Loucy (cell line): ENCODE measurements at regions not wholly inside any gene's neighbourhood (a gene's known extent, or its start where the extent isn't known, plus 50 kb on each side); places are given as distances from the start of the nearest gene placed in this dataset.

Experiments used
- H2AFZ ChIP-seq: fragments of 200-600 bp; sonication (generic); 2 replicates; pipeline ENCODE4 v1.6.0; 2016; ENCODE audit warnings: antibody characterized with exemption, mild to moderate bottlenecking, low read length, moderate library complexity
- H3F3A ChIP-seq: fragments of 200-600 bp; 2 replicates; pipeline ENCODE4 v1.6.0; 2016; ENCODE audit warnings: antibody characterized with exemption, low read depth, mild to moderate bottlenecking
- H3K27me3 ChIP-seq: fragments of 200-600 bp; sonication (generic); 2 replicates; pipeline ENCODE4 v1.6.1; 2014; ENCODE audit warnings: low read length, mild to moderate bottlenecking; ENCODE audit not compliant: insufficient read depth, poor library complexity, severe bottlenecking
- H3K36me3 ChIP-seq: fragments of 200-600 bp; sonication (generic); 2 replicates; pipeline ENCODE4 v1.6.1; 2016; ENCODE audit warnings: low read length; ENCODE audit not compliant: insufficient read depth
- H3K4me1 ChIP-seq: fragments of 200-600 bp; sonication (generic); 2 replicates; pipeline ENCODE4 v1.5.1; 2014; ENCODE audit warnings: low read length, mild to moderate bottlenecking; ENCODE audit not compliant: insufficient read depth, poor library complexity, severe bottlenecking
- H3K4me2 ChIP-seq: fragments of 200-600 bp; sonication (generic); 2 replicates; pipeline ENCODE4 v1.6.0; 2014; ENCODE audit warnings: antibody characterized with exemption, low read length, low read depth, mild to moderate bottlenecking; ENCODE audit not compliant: poor library complexity, severe bottlenecking
- H3K4me3 ChIP-seq: fragments of 200-600 bp; sonication (generic); 2 replicates; pipeline ENCODE4 v1.5.1; 2014; ENCODE audit warnings: low read length, mild to moderate bottlenecking, mixed read lengths; ENCODE audit not compliant: poor library complexity, severe bottlenecking
- H3K79me2 ChIP-seq: fragments of 200-600 bp; sonication (generic); 2 replicates; pipeline ENCODE4 v1.6.1; 2014; ENCODE audit warnings: low read length; ENCODE audit not compliant: insufficient read depth
- H3K9ac ChIP-seq: fragments of 200-600 bp; sonication (generic); 2 replicates; pipeline ENCODE4 v1.6.0; 2014; ENCODE audit warnings: mild to moderate bottlenecking, low read depth, low read length, moderate library complexity; ENCODE audit not compliant: poor library complexity, severe bottlenecking
- H3K9me2 ChIP-seq: fragments of 200-600 bp; sonication (generic); replicated peaks from 2 replicates; pipeline ENCODE4 v1.6.1; 2016; ENCODE audit warnings: low read depth, low read length, mixed read lengths
- H3K9me3 ChIP-seq: fragments of 200-600 bp; sonication (generic); 2 replicates; pipeline ENCODE4 v1.6.1; 2014; ENCODE audit warnings: mild to moderate bottlenecking, antibody characterized with exemption, low read length, low read depth; ENCODE audit not compliant: insufficient read depth
- H4K20me1 ChIP-seq: fragments of 200-600 bp; sonication (generic); 2 replicates; pipeline ENCODE4 v1.6.0; 2014; ENCODE audit warnings: antibody characterized with exemption, low read length, mild to moderate bottlenecking; ENCODE audit not compliant: insufficient read depth, poor library complexity, severe bottlenecking
- CTCF ChIP-seq: fragments of 200-600 bp; sonication (generic); conservative IDR thresholded peaks from 2 replicates; pipeline ENCODE4 v1.5.1; 2014; ENCODE audit warnings: mild to moderate bottlenecking, antibody characterized with exemption, low read length
- EZH2phosphoT487 ChIP-seq: fragments of 200-600 bp; IDR thresholded peaks from 2 replicates; pipeline ENCODE4 v1.6.1; 2018; ENCODE audit warnings: antibody characterized with exemption, mild to moderate bottlenecking, moderate library complexity, borderline replicate concordance

- H3K4me3 ChIP-seq, result no peak overlapping the region
- H3K36me3 ChIP-seq, result no peaks in the 10 kb centered on the region
- no peaks in the 10 kb centered on the region for H3K9me2 ChIP-seq
- TF ChIP-seq CTCF (no peak), EZH2phosphoT487 (no peak)
- no peak overlapping the region for H3K9ac ChIP-seq
- H3K9me3 ChIP-seq, result 0 out of 2 replicates have a peak, but pooled peaks cover 4% of the 10 kb centered on the region
- no peaks in the 10 kb centered on the region for H3F3A ChIP-seq
- no peaks in the 10 kb centered on the region for H4K20me1 ChIP-seq
- H3K27me3 ChIP-seq, result no peaks in the 10 kb centered on the region
- H3K4me1 ChIP-seq, result no peaks in the 10 kb centered on the region
- no peak overlapping the region for H3K4me2 ChIP-seq
- H3K79me2 ChIP-seq, result no peaks in the 10 kb centered on the region
- no peak overlapping the region for H2AFZ ChIP-seq
Measured at GRCh38 chr11:97973352-97973857, 1047.3 kb upstream of the CNTN5 start.

DNA sequence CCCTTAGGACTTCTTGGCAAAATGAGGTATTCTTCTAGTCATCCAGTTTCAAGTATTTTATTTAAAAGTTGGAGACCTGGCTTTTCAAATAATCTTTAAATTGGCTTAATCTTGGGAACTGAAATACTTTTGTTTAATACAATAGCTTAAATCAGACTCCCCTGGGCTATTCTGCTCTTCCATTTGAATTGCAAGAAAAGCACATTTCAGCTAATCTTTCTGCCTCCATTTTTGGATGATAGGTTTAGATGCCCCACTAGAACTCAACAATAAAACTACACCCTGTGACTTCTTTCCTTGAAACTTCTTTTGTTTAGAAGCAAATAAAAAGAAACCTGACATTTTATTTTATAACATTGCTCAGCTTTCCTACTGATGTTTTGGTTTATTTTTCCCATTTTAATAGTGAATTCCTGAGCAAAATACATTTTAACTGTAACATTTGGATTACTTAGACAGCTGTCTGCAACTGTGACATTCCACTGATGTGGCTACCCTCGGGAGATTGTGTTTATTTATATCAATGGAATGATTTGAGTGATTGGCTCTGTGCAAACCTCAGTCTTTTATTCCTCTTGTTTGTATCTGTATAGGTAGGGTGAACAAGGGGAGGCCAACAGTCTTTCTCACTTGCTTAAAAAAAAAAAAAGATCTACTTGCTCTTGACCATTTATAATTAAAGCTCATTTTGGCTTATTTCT, 1045.8 kb upstream of the CNTN5 start:
- Histone ChIP-seq H3K9me2 (no peaks in the 10 kb centered on the region), H4K20me1 (no peaks in the 10 kb centered on the region), H3K4me1 (no peaks in the 10 kb centered on the region), H2AFZ (no peak overlapping the region), H3K36me3 (no peaks in the 10 kb centered on the region), H3F3A (no peaks in the 10 kb centered on the region), H3K9ac (no peak overlapping the region), H3K4me3 (no peak overlapping the region), H3K4me2 (no peak overlapping the region), H3K27me3 (no peaks in the 10 kb centered on the region), H3K9me3 (0 out of 2 replicates have a peak, but pooled peaks cover 4% of the 10 kb centered on the region), H3K79me2 (no peaks in the 10 kb centered on the region)
- TF ChIP-seq EZH2phosphoT487 (no peak), CTCF (no peak)

- Histone ChIP-seq H2AFZ (no peak overlapping the region), H3K27me3 (no peaks in the 10 kb centered on the region), H3K4me3 (no peak overlapping the region), H3K9ac (no peak overlapping the region), H3F3A (no peaks in the 10 kb centered on the region), H3K79me2 (no peaks in the 10 kb centered on the region), H3K36me3 (no peaks in the 10 kb centered on the region), H3K9me3 (no peaks in the 10 kb centered on the region), H3K4me1 (no peaks in the 10 kb centered on the region), H3K9me2 (no peaks in the 10 kb centered on the region), H4K20me1 (no peaks in the 10 kb centered on the region), H3K4me2 (no peak overlapping the region)
- TF ChIP-seq CTCF (no peak), EZH2phosphoT487 (no peak)
Measured at GRCh38 chr11:97977726-97978125, 1043.0 kb upstream of the CNTN5 start.
